Caki2 (cell line): ENCODE measurements at regions not wholly inside any gene's neighbourhood (a gene's known extent, or its start where the extent isn't known, plus 50 kb on each side); places are given as distances from the start of the nearest gene placed in this dataset.

Source experiments
- DNase-seq: peaks from one replicate; pipeline ENCODE4 v3.0.0-alpha.2; 2015; ENCODE audit warnings: low read depth
- in situ Hi-C: cut with HindIII; loops from 2 replicates; pipeline ENCODE4 v1.10.0; 2016; ENCODE audit warnings: low sequenced_read_pairs, low pct_unique_long_range_greater_than_20kb, mixed read lengths

GRCh38 chr14:95003099-95003960 is 154.0 kb downstream of the DICER1 start:
- DNase-seq: no peak
- in situ Hi-C loops: no loop called here

DNA sequence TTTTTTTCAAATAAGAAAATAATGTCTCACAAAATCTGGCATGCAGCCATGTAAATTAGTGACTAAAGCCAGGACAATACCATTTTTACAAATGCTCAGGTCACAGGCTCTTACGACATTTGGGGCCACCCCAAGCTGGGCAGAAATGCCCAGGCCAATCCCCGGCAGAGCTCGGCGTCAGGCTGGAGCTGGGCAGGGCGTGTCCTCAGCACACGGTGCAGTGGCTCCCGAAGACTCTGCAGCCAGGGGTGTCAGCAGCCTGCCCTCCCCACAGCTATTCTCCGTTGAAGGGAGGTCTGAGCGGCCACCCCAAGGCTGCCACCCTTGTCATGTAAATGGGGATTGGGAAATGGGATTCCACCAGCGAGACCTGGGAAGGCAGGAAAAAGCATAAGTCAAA is 158.6 kb downstream of the DICER1 start:
- in situ Hi-C loops: no loop called here
- no peak for DNase-seq

GRCh38 chr14:94998110-94998509 is 159.2 kb downstream of the DICER1 start:
- no peak for DNase-seq
- in situ Hi-C loops: no loop called here

DNA sequence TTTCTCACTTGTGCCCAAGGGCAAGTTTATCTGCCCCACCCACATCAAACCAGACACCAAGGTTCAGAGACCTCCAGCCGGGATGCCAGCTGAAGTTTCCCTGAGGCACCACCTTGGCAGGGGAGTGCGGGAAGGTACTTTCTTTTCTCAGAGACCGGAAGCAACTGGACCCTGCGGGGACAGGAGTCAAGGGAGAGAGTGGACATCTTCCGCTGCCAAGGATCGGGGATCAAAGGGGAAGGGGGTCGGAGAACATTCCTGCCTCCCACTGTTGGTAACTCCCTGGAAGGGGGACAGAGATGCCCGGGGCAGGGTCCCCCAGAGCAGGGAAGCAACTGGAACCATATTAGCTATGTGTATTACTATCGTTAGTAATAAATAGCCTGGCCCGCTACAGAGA is 161.8 kb downstream of the DICER1 start:
- in situ Hi-C loops: no loop called here
- DNase-seq: no peak

DNA sequence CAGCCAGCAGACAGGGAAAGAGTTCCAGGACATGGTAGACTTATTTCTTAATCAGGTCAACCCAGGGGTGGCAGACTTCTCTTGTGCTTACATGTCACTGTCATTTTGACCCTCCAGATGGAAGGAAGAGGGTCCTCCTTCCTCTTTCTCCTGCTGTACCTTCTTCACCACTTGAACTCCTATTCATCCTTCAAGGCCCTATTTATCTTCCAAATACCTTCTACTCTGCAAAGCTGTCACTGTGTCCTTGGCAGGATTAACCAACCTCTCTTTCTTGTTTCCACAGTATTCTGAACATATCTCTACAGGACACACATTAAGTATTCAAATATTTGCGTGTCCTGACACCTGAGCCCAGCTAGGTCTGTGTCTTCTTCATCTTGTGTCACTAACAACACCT is 163.1 kb downstream of the DICER1 start:
- in situ Hi-C loops: no loop called here
- no peak for DNase-seq

DNA sequence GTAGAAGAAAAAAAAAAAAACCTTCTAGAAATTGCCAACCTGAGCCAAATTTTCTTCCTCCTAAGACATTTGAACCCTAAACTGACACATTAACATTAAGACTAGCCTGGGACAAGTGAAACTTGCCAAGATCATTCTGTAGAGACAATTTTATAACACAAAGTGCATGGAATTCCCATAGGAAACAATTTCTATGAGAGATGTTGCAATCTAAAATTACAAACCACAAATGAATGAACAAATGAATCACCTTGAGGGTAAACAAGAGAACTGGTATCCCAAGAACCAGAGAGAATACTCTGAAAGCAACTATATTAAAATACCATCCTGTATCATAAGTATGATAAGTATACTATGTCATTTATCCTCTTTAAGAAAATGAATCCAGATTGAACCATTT is 165.3 kb downstream of the DICER1 start:
- DNase-seq: no peak
- in situ Hi-C loops: no loop called here

GRCh38 chr14:94989946-94990345 is 167.4 kb downstream of the DICER1 start:
- peak; percentile 6 for DNase-seq
- in situ Hi-C loops: no loop called here

DNA sequence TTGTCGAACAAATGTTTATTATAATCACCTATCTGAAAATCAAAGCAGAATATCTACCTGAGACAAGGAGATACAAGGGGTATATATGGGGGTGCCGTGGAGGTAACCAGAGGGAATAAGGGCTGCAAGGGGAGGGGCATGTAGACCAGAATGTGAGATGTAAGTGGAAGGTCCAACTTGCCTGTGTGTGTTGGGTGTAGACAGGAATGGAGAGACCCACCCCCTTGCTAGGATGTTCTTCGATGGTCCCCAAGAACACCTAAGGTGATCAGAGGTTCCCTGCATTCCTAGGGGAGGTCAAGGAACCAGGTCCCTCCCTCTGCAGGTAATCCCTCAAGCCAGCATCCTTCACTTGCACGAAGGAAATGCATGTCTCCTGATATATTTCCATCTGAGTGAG is 167.9 kb downstream of the DICER1 start:
- DNase-seq: no peak
- in situ Hi-C loops: no loop called here

DNA sequence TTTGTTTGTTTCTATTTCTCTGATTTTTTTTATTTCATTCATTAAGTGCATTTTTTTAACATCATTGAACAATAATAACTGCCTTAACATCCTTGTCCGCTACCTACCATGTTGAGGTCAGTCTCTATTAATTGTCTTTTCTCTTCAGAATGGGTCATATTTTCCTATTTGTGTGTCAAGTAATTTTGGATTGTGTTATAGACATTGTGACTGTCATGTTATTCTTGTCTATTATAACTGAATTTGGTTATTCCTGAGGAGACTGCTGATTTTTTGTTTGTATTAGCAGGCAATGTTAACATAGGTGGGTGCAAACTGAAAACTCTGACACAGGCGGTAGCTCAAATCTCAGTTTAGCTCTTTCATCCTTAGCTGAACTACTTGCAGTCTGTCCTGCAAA is 169.9 kb downstream of the DICER1 start:
- DNase-seq: no peak
- in situ Hi-C loops: no loop called here

- DNase-seq: no peak
- in situ Hi-C loops: no loop called here
Measured at GRCh38 chr14:94979891-94980290, 177.4 kb downstream of the DICER1 start.

DNA sequence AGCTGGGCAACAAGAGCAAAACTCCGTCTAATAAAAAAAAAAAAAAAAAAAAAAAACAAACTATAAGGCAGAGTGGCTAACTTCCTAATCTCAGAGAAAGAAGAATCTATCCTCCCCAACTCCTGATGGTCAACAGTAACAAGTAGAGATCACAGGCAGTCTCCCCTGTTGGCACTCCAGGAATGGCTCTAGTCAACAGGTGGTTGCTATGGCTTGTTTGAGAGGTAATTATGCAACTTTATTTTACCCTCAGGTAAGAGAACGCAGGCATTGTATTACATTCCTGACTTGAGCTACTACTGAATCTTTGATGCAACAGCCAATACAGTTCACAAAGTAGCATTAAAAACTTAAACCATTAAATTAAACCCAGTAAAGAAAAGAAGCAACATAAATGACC is 180.3 kb downstream of the DICER1 start:
- in situ Hi-C loops: no loop called here
- no peak for DNase-seq

- in situ Hi-C loops: no loop called here
- no peak for DNase-seq
Measured at GRCh38 chr14:94975366-94975765, 182.0 kb downstream of the DICER1 start.

- in situ Hi-C loops: no loop called here
- DNase-seq: no peak
Measured at GRCh38 chr14:94974893-94975292, 182.4 kb downstream of the DICER1 start.

DNA sequence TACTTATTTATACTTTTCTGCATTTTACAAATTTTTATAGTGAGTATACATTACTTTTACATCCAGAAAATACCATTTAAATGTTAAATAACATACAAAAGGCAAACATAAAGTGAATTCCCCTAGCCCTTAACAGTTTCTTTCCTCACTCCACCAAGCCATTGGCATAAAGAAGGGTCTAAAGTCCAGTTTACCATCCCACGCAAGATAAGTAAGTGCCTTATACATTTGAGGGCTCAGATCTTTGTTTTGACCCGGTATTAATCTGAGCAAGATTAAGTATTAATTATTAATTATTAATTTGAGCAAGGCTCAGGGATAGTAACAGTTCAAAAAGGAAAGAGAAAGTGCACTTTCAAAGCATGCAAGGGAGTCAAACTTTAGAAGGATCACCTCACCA is 182.9 kb downstream of the DICER1 start:
- no peak for DNase-seq
- in situ Hi-C loops: no loop called here

DNA sequence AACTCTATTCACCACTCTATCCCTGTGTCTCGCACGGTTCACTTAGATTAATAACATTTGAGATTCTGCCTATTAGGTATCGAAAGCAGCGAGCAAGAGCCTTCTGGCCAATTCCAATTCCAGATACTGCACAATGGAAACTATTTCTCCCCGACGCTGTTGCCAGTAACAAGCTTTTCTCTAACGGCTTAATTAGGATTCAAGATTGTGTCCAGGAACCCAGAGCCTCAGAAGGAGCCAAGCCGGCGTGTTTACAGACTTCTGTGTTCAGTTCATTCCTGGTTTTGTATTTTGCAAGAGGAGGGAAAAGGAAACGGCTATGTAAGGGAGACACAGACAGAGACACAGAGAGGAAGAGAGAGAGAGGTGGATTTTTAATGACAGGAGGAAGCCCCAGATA is 185.6 kb downstream of the DICER1 start:
- no peak for DNase-seq
- in situ Hi-C loops: no loop called here

DNA sequence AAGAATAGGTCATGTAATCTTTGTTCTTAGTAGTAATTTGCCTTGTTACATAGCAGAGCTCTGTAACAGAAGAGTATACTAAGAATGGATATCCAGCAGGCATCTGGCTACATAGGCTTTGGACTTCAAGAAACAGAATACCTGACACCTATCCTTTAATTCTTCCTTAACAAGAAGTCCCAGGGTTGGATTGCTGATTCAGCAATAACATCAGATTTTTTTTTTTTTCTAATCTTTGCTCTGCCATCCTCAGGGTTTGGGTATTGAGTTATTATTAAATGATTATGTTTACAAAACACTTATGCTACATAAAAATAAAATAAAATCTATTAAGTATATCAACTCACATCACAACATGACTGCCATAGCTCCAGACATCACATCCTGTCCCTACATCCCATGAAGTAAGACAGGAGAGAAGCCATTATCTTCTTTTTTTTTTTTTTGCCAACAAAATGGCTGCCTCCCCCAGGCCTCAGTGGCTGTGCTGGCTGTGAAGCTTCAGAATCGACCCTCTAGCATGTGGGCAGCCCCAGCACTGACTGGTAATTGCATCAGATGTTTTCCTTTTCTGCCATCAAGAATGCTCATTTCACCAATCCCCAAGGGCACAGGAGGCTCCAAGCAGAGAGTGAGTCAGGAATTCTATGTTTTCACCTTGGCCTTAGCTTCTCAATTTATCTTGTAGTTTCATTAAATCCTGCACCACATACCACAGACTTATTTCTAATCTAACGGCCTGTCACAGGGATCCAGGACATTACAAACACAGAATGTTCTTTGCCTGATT is 186.2 kb downstream of the DICER1 start:
- no peak for DNase-seq
- in situ Hi-C loops: no loop called here

- no peak for DNase-seq
- in situ Hi-C loops: no loop called here
Measured at GRCh38 chr14:94969766-94970165, 187.6 kb downstream of the DICER1 start.

DNA sequence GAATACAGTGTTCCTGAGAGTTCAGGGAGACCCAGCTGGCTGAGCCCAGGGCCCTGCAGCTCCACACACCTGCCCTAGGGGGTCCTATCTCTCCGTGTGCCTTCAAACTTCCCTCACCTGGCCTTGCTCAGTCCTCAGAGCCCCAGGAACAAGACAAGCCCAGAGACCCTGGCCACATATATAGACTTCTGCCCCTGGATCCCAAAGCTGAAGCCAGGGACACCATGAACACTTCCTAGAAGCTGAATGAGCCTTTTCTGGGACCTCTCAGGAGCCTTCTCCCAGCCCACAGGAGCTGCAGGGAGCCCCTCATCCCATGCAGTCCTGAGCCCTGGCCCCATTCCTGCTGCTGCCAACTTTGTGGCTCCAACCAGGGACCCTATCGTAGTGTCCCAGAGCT is 190.5 kb downstream of the DICER1 start:
- in situ Hi-C loops: no loop called here

DNA sequence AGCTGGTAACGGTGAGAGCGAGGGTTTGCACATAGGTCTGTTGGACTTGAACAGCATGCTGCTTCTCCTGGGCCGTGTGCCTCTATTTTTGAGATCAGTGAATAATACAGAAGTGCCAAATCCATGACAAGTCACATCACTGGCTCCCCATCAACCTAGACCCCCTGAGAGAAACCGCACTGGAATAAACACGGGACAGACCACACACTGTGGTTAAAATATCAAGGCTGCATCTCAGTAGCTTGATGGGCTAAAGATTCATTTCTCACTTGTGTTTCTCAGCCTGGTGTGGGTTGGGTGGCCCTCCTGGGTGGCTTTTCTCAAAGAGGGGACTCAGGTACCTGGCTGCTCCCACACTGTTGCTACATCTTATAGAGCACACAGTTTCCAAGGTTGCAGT is 191.0 kb downstream of the DICER1 start:
- no peak for DNase-seq
- in situ Hi-C loops: no loop called here

More for the DNA sequence above, 190.5 kb downstream of the DICER1 start:
- DNase-seq: no peak
